Neural cell (in vitro differentiated cells): ENCODE measurements at regions not wholly inside any gene's neighbourhood (a gene's known extent, or its start where the extent isn't known, plus 50 kb on each side); places are given as distances from the start of the nearest gene placed in this dataset.

Experiments used
- H2AFZ ChIP-seq: fragments of 200-600, 300-800 bp; sonication (generic), shearing (Covaris generic); 2 replicates; pipeline ENCODE4 v1.6.0; 2014; ENCODE audit warnings: low read depth, mild to moderate bottlenecking, antibody characterized with exemption, low read length, moderate library complexity
- H3F3A ChIP-seq: fragments of 200-600 bp; shearing (Covaris generic); 2 replicates; pipeline ENCODE4 v1.6.1; 2016; ENCODE audit warnings: mild to moderate bottlenecking, moderate library complexity, mixed read lengths, antibody characterized with exemption, low read length; ENCODE audit not compliant: insufficient read depth, poor library complexity, severe bottlenecking
- H3K27ac ChIP-seq: fragments of 200-600, 300-800 bp; sonication (generic), shearing (Covaris generic); 2 replicates; pipeline ENCODE4 v1.5.1; 2014; ENCODE audit warnings: mild to moderate bottlenecking, low read length, moderate library complexity
- H3K27me3 ChIP-seq: fragments of 300-800, 200-600 bp; sonication (generic), shearing (Covaris generic); 2 replicates; pipeline ENCODE4 v1.6.0; 2014; ENCODE audit warnings: mild to moderate bottlenecking, low read depth, low read length, moderate library complexity; ENCODE audit not compliant: insufficient read depth
- H3K36me3 ChIP-seq: fragments of 300-800, 200-600 bp; sonication (generic), shearing (Covaris generic); 2 replicates; pipeline ENCODE4 v1.5.1; 2014; ENCODE audit warnings: mild to moderate bottlenecking, antibody characterized with exemption, low read length, moderate library complexity; ENCODE audit not compliant: insufficient read depth
- H3K4me2 ChIP-seq: fragments of 300-800, 200-600 bp; sonication (generic), shearing (Covaris generic); 2 replicates; pipeline ENCODE4 v1.6.0; 2014; ENCODE audit warnings: mild to moderate bottlenecking, low read length
- H3K4me3 ChIP-seq: fragments of 300-800, 200-600 bp; sonication (generic), shearing (Covaris generic); 2 replicates; pipeline ENCODE4 v1.5.1; 2014; ENCODE audit warnings: mild to moderate bottlenecking, low read length, moderate library complexity
- H3K79me2 ChIP-seq: fragments of 200-600 bp; shearing (Covaris generic); replicated peaks from 2 replicates; pipeline ENCODE4 v1.6.0; 2014; ENCODE audit warnings: mild to moderate bottlenecking, low read length, moderate library complexity; ENCODE audit not compliant: insufficient read depth
- H3K9ac ChIP-seq: fragments of 300-800, 200-600 bp; sonication (generic), shearing (Covaris generic); 2 replicates; pipeline ENCODE4 v1.6.1; 2016; ENCODE audit warnings: mild to moderate bottlenecking, low read length, mixed read lengths
- H3K9me2 ChIP-seq: fragments of 200-600 bp; shearing (Covaris generic); 2 replicates; pipeline ENCODE4 v1.6.1; 2016; ENCODE audit warnings: mild to moderate bottlenecking, low read length, mixed read lengths; ENCODE audit not compliant: insufficient read depth
- H3K9me3 ChIP-seq: fragments of 200-600, 300-800 bp; sonication (generic), shearing (Covaris generic); 2 replicates; pipeline ENCODE4 v1.6.1; 2016; ENCODE audit warnings: mild to moderate bottlenecking, mixed run types, low read length, moderate library complexity, mixed read lengths
- H4K20me1 ChIP-seq: fragments of 200-600 bp; shearing (Covaris generic); 2 replicates; pipeline ENCODE4 v1.6.1; 2016; ENCODE audit warnings: mild to moderate bottlenecking, mixed run types; ENCODE audit not compliant: insufficient read depth
- CTCF ChIP-seq: fragments of 450-650 bp; IDR thresholded peaks from 2 replicates; pipeline ENCODE4 v1.5.1; 2014; ENCODE audit warnings: antibody characterized with exemption, mild to moderate bottlenecking, moderate library complexity; ENCODE audit not compliant: poor library complexity, severe bottlenecking
- EP300 ChIP-seq: fragments of 450-650 bp; conservative IDR thresholded peaks from 2 replicates; pipeline ENCODE4 v1.6.1; 2014; ENCODE audit warnings: antibody characterized with exemption, mild to moderate bottlenecking, moderate library complexity; ENCODE audit not compliant: poor library complexity, severe bottlenecking
- MXI1 ChIP-seq: fragments of 450-650 bp; conservative IDR thresholded peaks from 2 replicates; pipeline ENCODE4 v1.6.1; 2014; ENCODE audit warnings: antibody characterized with exemption, mild to moderate bottlenecking; ENCODE audit not compliant: poor library complexity, severe bottlenecking
- POLR2AphosphoS5 ChIP-seq: IDR thresholded peaks from 2 replicates; pipeline ENCODE4 v1.6.1; 2012
- RAD21 ChIP-seq: fragments of 450-650 bp; conservative IDR thresholded peaks from 2 replicates; pipeline ENCODE4 v1.6.1; 2014; ENCODE audit warnings: antibody characterized with exemption, mild to moderate bottlenecking, moderate library complexity
- SMC3 ChIP-seq: fragments of 450-650 bp; conservative IDR thresholded peaks from 2 replicates; pipeline ENCODE4 v1.6.1; 2014; ENCODE audit warnings: antibody characterized with exemption, mild to moderate bottlenecking, moderate library complexity; ENCODE audit not compliant: poor library complexity
- TF ChIP-seq, protein P1 (sequence below): IDR thresholded peaks from 2 replicates; pipeline ENCODE4 v1.6.1; 2012; ENCODE audit warnings: borderline replicate concordance

- no peak overlapping the region for H3K4me2 ChIP-seq
- H3K27me3 ChIP-seq, result no peaks in the 10 kb centered on the region
- H3K4me3 ChIP-seq, result no peak overlapping the region
- TF ChIP-seq CTCF (no peak), MXI1 (no peak)
- no peak overlapping the region for H2AFZ ChIP-seq
- H3K9me2 ChIP-seq, result no peaks in the 10 kb centered on the region
- no peak overlapping the region for H3K27ac ChIP-seq
- no peaks in the 10 kb centered on the region for H3K36me3 ChIP-seq
- no peaks in the 10 kb centered on the region for H3F3A ChIP-seq
- H3K9ac ChIP-seq, result no peak overlapping the region
- no peaks in the 10 kb centered on the region for H4K20me1 ChIP-seq
- no peaks in the 10 kb centered on the region for H3K9me3 ChIP-seq
- no peaks in the 10 kb centered on the region for H3K79me2 ChIP-seq
Observed at GRCh38 chr7:16178092-16178491, 243.2 kb downstream of the CRPPA start.

GRCh38 chr7:16174253-16174652, 247.1 kb downstream of the CRPPA start:
- H3F3A ChIP-seq, result no peaks in the 10 kb centered on the region
- no peaks in the 10 kb centered on the region for H4K20me1 ChIP-seq
- H3K4me2 ChIP-seq, result no peak overlapping the region
- no peaks in the 10 kb centered on the region for H3K79me2 ChIP-seq
- H3K36me3 ChIP-seq, result no peaks in the 10 kb centered on the region
- no peak overlapping the region for H2AFZ ChIP-seq
- no peak for TF ChIP-seq RAD21
- TF ChIP-seq POLR2AphosphoS5, result no peak
- TF ChIP-seq, protein P1, sequence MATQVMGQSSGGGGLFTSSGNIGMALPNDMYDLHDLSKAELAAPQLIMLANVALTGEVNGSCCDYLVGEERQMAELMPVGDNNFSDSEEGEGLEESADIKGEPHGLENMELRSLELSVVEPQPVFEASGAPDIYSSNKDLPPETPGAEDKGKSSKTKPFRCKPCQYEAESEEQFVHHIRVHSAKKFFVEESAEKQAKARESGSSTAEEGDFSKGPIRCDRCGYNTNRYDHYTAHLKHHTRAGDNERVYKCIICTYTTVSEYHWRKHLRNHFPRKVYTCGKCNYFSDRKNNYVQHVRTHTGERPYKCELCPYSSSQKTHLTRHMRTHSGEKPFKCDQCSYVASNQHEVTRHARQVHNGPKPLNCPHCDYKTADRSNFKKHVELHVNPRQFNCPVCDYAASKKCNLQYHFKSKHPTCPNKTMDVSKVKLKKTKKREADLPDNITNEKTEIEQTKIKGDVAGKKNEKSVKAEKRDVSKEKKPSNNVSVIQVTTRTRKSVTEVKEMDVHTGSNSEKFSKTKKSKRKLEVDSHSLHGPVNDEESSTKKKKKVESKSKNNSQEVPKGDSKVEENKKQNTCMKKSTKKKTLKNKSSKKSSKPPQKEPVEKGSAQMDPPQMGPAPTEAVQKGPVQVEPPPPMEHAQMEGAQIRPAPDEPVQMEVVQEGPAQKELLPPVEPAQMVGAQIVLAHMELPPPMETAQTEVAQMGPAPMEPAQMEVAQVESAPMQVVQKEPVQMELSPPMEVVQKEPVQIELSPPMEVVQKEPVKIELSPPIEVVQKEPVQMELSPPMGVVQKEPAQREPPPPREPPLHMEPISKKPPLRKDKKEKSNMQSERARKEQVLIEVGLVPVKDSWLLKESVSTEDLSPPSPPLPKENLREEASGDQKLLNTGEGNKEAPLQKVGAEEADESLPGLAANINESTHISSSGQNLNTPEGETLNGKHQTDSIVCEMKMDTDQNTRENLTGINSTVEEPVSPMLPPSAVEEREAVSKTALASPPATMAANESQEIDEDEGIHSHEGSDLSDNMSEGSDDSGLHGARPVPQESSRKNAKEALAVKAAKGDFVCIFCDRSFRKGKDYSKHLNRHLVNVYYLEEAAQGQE, result no peak
- TF ChIP-seq CTCF, result no peak
- TF ChIP-seq EP300, result no peak
- TF ChIP-seq MXI1, result no peak
- TF ChIP-seq SMC3, result no peak
- H3K9me2 ChIP-seq, result no peaks in the 10 kb centered on the region
- H3K4me3 ChIP-seq, result no peak overlapping the region
- no peaks in the 10 kb centered on the region for H3K27me3 ChIP-seq
- no peak overlapping the region for H3K9ac ChIP-seq
- no peak overlapping the region for H3K27ac ChIP-seq
- no peaks in the 10 kb centered on the region for H3K9me3 ChIP-seq
